HL-60 (cell line): ENCODE measurements at regions not wholly inside any gene's neighbourhood (a gene's known extent, or its start where the extent isn't known, plus 50 kb on each side); places are given as distances from the start of the nearest gene placed in this dataset.
"Not testable (repeated sequence)": the region's sequence is repeated elsewhere in the genome, so short reads cannot be mapped to it uniquely, and the experiment has no call there.

Experiments
- CTCF ChIP-seq: IDR thresholded peaks from one replicate; pipeline ENCODE4 v1.5.1; 2011; ENCODE audit warnings: low read length, control low read depth, inconsistent platforms; ENCODE audit not compliant: insufficient read depth
- GABPA ChIP-seq: IDR thresholded peaks from 2 replicates; pipeline ENCODE4 v1.6.1; 2012; ENCODE audit warnings: low read depth
- POLR2AphosphoS5 ChIP-seq: IDR thresholded peaks from 2 replicates; pipeline ENCODE4 v1.6.1; 2012; ENCODE audit warnings: low read depth
- REST ChIP-seq: IDR thresholded peaks from 2 replicates; pipeline ENCODE4 v1.6.1; 2012; ENCODE audit warnings: low read depth; ENCODE audit not compliant: insufficient replicate concordance

DNA sequence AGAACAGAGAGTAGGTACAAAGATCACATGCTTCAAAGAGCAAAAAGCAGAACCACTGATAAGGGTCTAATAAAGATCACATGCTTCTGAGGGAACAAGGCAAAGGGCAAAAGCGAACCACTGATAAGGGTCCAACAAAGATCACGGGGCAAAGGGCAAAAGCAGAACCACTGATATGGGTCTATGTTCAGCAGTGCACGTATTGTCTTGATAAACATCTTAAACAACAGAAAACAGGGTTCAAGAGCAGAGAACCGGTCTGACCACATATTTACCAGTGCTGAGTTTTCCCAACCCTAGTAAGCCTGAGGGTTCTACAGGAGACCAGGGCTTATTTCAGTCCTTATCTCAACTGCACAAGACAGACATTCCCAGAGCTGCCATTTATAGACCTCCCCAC lies 362.7 kb upstream of the ATXN7L3B start:
- not testable (repeated sequence) for TF ChIP-seq CTCF, POLR2AphosphoS5, GABPA, REST
